ENCODE measurements at regions not wholly inside any gene's neighbourhood (a gene's known extent, or its start where the extent isn't known, plus 50 kb on each side); places are given as distances from the start of the nearest gene placed in this dataset.

DNA sequence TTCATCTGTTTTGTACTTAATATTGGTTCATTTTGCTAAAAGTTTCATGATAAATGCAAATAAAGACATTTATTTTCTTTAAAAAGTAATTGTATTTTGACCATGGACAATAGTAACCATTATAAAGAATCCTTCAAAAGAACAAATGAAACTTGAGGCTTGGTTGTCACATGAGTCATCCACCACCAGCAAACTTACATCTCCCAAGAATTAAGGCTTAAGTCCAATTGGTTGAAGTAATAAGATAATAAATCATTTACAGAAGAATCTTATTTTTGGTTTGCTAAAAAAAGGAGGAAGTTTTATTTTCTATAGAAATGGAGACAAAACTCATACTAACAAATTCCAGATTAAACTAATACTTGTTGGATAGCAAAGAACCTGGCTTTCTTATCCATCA is 84.8 kb upstream of the KITLG start:
- no peak for DNase-seq

DNA sequence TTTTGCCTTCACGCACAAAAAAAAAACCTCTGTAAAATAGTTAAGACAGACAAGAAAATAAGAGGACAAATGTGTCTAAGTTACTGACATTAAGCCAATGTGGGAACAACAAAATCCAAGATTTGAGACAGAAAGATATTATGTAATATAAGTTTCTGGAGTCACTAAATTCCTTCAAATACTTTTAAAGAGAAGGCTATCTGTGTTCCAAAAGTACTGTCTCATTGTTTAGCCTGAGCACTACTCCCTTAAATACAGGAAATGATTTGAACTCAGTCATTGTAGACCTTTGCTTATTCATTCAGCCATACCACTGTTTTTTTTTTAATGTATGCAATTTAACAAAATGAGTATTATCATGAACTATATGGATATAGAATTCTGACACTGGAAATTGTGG is 82.7 kb upstream of the KITLG start:
- no peak for DNase-seq

DNA sequence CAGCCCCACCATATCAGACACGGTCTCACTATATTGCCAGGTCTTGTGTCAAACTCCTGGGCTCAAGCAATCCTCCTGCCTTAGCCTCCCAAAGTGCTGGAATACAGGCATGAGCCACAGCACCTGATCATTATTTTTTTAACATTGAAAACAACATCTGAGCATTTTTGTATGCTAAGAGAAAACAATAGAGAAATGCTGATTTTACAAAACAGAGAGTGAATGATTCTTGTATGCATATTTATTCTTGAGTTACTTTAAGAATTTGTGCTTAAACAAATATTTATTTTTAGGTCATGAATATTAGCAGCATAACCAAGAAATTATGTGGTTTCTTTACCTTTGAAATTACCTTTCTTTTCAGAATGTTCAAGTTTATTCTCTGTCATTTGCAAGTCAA is 81.8 kb upstream of the KITLG start:
- no peak for DNase-seq

DNA sequence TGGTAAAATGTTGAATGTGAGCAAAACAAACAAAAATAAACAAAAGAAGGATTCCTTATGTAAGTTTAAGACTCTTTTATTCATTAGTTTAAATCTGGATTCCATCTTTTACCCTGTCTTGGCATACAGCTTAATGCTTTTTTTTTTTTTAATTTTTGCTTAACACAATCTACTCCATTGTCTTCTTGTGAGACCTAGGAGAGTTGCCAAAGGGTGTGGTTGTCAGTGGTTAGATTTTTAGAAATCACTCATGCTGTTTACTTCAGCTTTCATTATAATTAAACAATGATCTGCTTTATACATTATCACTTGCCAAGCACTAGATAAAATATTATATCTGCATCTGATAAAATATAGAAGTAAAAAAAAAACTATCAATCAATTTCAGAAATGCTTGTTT is 77.7 kb upstream of the KITLG start:
- no peak for DNase-seq

DNA sequence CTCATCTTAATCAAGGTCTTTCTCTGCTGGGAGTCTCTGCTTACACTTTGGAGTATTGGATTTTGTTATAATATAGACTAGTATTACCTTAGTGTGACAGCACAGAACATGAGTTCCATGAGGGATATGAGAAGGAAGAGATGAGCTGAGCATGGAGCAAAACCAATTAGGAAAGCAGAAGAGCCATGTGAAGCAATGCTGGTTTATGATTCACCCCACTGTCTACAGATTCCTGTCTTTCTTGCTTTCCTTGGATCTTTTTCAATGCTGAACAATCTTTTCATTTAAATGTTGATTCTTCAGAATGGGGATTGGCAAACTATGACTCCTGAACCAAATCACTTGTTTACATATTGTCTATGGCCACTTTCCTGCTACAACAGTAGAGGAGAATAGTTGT is 70.4 kb upstream of the KITLG start:
- DNase-seq = no peak

DNA sequence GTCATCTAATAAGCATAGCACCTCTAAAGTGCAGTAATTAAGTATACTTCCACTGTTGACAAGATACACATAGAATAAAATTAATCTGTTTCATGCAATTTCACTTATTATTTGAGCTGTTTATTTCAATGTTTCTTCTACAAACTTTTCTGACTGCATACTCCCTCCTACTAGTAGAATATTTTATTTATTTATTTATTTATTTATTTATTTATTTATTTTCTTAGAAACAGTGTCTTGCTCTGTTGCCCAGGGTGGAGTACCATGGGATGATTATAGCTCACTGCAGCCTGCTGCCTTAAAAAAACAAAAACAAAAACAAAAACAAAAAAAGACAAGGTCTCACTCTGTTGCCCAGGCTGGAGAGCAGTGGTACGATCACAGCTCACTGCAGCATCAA is 68.4 kb upstream of the KITLG start:
- DNase-seq = no peak

DNA sequence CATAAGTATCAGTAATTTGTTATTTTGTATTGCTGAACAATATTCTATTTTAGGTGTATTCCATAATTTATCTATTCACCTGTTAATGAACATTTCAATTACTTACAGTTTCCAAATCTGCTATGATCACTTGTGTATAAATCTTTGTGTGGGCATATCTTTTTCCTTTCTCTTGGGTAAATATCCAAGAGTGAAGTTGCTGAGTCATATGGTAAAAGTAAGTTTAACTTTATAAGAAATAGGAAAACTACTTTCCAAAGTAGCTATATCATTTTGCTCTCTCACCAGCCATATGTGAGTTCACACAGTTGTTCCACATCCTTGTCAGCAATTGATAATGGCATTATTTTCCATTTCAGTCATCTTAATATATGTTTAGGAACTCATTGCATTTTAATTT is 66.6 kb upstream of the KITLG start:
- no peak for DNase-seq

DNA sequence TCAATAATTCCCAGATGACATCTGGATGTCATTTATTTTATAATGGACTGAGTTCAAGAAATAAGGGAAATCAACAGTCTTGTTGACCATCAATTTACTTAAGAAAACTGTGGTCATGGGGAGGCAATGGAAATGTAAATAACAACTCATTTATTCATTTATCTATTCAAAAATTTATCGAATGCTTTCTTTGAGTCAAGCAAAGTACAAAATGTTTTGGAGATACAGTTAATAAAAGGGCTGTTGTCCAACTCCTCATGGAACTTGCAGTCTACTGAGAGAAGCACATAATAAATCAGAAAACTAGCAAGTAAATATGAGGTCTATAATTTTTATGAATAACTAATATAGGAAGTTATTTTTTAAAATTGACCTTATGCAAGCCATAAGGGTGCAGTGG is 65.5 kb upstream of the KITLG start:
- DNase-seq = no peak

DNA sequence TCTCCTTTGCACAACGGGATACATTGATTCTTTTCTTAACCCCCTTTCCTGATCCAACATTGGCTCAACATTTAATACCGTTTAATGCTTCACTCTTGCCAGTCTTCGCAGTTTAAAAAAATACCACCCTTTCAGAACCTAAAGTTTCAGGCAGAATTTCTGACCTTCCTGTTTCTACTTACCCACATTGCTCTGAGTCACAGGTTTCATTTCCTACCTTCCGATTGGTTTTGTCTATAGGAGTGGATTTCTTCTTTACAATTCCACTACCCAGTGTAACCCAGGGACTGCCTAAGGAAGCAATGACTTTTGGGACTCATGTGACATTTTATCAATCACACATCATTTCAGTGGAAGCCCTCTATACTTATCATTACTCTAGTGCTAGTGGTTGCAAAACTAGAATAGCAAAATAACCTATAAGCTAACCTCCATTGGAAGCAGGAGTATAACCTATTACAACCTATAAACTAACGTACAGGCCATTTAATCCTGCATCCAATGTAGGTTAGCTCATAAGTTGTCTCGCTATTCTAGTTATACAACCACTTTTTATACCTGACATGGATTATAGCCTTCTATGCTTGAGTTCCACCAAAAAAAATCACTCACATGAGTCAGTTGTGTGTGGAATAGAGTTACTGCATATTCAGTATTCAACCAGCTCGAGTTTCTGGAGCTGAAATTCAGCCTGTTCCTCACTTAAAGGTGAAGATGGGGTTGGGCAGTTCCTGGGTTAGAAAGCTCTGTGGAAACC is 64.9 kb upstream of the KITLG start:
- no peak for DNase-seq

DNA sequence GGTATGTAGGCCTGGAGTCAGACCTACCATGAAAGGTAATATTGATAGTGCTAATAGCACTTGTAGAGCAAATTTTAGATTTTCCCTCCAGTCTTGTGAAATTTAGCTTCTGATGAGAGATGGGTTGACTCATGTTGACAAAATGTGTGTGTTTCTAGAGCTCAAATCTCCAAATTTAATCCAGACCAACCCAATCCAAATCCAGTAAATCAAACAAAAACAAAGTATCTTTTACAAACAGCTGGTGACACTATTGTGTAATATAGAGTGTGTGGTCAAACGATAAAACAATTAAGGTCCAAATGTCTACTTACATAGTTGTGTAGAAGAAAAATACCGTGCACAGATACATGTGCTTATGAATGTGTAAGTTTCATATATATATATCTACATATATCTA is 63.4 kb upstream of the KITLG start:
- DNase-seq = no peak

DNA sequence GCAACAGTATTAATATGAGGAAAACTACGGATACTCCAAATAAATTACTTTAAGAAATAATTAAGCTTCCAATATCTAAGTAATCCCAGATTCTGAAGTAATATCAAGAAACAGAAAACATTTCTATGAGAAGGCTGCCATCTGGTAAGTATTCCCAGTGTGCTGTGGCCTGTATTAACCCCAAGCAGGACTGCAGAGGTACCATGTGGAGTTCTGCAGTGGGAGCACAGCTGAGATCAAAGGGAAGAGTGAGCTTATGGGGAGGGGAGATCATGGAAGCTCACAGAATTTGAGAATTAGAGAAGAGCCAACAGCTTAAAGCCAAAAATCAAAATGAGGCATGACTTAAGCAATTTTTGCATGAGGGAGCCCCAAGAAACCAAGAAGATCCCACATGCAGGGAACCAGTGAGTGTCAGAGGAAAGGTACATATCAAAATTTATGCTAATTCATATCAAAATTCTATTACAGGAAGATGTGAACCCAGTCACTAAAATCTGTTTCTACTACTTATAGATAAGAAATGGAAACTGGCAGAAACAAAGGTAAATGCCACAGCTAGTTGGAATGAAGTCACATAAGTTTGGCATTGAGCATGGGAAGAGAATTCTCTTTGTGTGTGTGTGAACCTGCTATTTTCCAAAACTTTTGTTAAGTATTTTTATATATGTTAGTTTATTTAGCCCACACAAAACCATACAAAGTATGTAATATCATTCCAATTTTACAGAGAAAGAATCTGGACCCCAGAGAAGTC is 62.6 kb upstream of the KITLG start:
- no peak for DNase-seq

DNA sequence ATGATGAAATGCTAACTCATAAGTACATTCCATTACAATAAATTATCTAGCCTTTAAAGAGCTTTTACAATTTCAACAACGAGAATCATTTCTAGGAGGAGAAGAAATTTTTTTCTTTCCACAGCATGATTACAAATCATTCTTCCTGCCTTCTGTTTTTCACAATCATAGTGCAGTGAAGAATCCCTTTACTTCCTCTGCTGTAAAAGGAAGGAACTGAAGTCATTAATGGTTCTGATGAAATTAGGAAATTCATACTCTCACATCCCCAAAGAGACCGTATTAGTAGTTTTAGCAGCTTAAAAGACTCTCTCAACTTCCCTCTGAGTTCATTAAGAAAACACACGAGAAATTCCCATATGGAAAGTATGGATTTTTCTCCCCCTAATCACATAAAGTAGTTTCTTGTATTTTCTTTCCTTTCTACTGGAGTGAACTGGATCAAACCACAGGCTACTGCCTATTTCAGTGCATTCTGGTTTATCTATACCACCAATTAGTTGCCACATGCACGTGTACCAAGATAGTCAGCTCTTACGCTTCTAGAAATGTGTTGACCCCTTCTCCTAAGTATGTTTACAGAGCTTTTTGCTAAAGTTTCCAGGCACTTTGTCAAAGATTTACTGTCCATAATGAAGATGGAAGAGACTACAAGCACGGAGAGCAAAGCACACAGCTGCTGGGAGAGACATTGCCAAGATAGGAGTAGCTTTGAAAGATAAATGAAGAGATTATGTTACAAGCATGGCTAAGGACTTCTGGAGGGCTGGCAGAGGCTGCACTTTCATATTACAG is 58.9 kb upstream of the KITLG start:
- no peak for DNase-seq

DNA sequence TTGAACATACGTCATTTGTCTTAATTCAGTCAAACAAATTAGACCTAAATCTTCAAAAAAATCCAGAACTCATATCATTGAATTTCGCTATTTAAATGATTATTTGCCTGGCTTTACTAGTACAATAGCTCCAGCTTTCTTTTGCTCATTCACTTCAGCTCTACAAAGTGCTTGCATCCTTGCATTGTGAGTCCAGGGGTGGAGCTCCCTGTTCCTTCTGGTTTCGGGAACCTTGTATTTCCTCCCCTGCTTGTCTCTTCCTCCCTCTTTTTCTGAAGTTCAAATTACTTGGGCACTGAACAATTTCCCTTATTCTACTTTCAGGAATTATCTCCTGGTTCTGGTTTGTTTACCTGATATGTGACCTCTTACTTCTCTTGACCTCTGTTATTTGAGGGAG is 58.1 kb upstream of the KITLG start:
- DNase-seq = no peak

DNA sequence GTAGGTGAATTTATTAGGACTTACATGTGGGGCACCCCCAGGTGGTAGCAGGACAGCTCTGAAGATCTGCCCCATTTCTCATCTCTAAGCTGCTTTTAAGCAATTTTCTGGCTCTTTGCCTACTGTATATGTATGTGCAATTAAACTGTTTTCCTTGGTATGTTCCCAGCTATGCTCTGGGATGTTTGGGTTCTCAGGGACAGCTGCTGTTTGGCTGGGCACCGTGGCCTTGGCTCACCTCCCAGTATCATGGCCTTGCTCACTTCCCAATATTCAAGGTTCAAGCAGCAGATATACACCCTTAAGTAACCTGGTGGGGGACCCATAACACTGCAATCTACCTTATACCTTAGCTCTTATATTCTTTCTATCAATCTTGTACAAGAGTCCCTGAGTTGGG is 53.7 kb upstream of the KITLG start:
- DNase-seq = no peak

DNA sequence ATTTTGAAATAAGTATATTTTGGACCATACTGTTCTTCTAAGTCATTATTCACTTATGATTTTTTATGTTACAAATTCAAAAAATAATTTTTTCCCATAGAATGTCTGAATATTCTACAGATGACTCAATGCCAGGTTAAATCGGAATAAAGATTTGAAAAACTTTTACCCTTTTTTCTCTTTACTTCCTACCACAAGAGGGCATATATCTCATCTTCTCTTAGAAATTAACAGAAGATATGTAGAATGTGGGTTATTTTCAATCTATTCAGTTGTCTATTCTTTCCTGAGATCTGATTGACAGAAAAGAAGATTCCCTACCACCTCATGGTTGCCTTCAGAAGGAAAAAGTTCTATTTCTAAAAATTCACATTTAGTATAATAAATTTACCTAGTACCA is 53.0 kb upstream of the KITLG start:
- DNase-seq = no peak

DNA sequence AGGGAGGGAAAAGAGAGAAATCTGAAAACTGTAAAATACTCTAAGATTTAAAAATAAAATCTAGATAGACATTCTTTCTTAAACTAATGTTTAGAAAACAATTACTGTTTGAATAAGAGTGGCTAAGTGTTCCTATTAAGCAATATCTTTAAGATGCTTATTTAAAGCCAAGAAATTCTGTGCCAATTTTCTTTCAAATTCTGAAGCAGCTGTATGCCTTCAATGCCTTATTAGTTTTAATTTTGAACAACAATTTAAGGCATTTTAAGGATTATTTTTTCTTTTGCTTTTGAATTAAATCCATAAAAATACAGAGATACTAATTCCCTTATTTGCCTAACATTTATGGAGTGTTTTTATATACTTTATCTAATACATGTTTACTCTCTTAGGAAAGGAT is 50.3 kb upstream of the KITLG start:
- DNase-seq = no peak

All from NCI-H510A (cell line).